ENCODE measurements at regions not wholly inside any gene's neighbourhood (a gene's known extent, or its start where the extent isn't known, plus 50 kb on each side); places are given as distances from the start of the nearest gene placed in this dataset.
"Not testable (repeated sequence)": the region's sequence is repeated elsewhere in the genome, so short reads cannot be mapped to it uniquely, and the experiment has no call there.

DNA sequence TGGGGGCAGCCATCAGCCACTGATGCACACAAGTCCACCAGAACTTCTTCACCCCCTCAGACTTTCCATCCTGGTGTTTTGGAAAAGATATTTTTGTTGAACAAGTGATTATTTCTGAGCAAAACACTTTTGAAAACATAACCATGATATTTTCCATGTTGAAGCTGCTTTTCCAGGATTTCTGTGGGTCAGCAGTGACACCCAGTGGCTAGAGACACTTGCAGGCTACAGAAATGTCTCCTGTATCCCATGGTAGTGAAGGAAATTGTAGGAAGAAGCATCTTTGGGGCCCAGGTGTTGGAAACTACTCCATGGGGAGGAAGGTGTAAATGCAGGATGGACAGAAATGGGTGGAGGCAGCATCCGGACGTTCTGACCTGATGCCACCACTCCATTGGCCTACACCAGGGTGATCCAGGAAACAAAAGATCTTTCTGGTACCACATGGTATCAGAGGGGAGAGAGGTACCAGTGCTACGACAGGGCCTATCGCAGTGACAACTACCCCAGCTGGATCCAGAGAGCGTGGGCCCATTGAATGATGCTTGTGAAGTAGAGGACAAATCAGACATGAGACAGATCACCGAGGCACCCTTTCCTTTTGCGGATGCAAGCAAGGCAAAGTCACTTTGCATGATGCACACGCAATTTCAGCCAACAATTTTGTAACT is 111.7 kb upstream of the COBL start:
- no peak overlapping the region for H3K27ac Mint-ChIP-seq
- peaks cover 6% of the 10 kb centered on the region for H3K27me3 Mint-ChIP-seq

DNA sequence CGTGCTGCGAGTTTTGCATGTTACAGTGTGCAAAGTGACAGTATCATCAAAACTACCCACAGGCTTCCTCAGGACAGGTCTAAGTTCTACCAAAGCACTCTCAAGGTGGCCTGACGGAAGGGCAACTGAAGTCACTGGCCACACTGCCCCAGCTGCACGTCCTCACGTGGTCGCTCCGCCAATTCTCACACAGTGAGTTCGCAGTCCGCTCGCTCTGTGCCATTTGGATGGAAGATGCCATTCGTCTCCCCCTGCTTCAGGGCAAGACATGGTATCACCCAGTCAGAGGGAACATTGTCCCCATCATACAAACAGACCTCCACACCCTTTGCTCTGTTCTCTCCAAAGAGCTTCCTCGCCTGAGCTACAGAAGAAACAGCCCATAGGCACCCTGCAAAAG is 109.6 kb upstream of the COBL start:
- Mint-ChIP-seq H3K9me3 (no peaks in the 10 kb centered on the region), H3K4me3 (no peak overlapping the region), H3K27me3 (peaks cover 6% of the 10 kb centered on the region), H3K36me3 (ENCODE audit: low read depth) (no peaks in the 10 kb centered on the region), H3K4me1 (no peaks in the 10 kb centered on the region), H3K27ac (no peak overlapping the region)
- DNase-seq (no peak), ATAC-seq (no peak)

More for the DNA sequence above, 111.7 kb upstream of the COBL start:
- no peak for ATAC-seq
- Mint-ChIP-seq H3K36me3 (ENCODE audit: low read depth) (no peaks in the 10 kb centered on the region), H3K4me3 (no peak overlapping the region), H3K4me1 (no peaks in the 10 kb centered on the region), H3K9me3 (no peaks in the 10 kb centered on the region)
- DNase-seq = no peak

DNA sequence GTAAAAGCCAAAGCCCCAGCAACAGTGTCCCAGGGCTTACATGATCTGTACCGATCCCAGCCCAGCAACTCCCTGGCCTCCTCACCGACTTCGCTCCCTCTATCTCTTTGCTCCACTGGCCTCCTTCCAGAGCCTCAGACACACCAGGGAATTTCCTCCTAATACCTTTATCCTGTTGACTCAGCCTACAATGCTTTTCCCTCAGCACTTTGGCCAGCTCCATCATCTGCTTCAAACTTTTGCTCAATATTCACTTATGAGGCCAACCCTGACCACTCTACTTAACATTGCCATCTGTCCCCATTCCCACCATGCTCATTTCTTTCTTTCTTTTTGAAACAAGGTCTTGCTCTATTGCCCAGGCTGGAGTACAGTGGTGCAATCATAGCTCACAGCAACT is 93.3 kb upstream of the COBL start:
- H3K9me3 Mint-ChIP-seq; H3K4me1 Mint-ChIP-seq; H3K4me3 Mint-ChIP-seq; ATAC-seq; H3K27me3 Mint-ChIP-seq; H3K36me3 Mint-ChIP-seq (ENCODE audit: low read depth); H3K27ac Mint-ChIP-seq; DNase-seq: not testable (repeated sequence)

DNA sequence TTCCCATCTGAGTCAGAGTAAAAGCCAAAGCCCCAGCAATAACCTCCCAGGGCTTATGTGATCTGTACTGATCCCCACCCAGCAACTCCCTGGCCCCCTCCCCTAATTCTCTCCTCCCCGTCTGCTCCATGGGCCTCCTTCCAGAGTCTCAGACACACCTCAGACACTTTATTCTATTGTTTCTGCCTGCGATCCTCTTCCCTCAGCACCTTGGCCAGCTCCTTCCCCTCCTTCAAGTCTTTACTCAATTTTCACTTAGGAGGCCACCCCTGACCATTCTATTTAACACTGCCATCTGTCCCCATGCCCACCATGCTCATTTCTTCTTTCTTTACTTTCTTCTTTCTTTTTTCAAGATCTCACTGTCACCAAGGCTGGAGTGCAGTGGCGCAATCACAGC is 81.0 kb upstream of the COBL start:
- H3K9me3 Mint-ChIP-seq; ATAC-seq; H3K27me3 Mint-ChIP-seq; H3K27ac Mint-ChIP-seq; H3K4me3 Mint-ChIP-seq; H3K4me1 Mint-ChIP-seq; H3K36me3 Mint-ChIP-seq (ENCODE audit: low read depth); DNase-seq: not testable (repeated sequence)

DNA sequence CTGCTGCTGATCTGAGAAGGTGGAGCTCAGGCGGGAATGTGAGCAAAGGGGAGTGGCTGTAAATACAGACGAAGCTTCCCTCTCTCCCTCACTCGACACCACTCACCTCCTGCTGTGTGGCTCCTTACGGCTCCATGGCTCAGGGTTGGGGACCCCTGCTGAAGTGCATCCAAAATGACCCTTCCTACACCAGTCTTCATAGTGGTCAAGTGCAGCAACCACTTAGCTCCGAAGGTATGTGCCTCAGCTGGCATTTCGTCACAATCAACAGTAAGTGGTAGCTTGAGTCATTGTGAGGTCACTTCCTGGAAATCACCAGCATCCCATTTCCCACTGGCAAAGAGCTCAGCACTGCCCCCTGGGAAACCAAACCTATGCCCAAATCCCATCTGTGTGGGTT is 76.4 kb upstream of the COBL start:
- not testable (repeated sequence) for H3K27me3 Mint-ChIP-seq; ATAC-seq; H3K36me3 Mint-ChIP-seq (ENCODE audit: low read depth); H3K4me3 Mint-ChIP-seq; H3K9me3 Mint-ChIP-seq; DNase-seq; H3K4me1 Mint-ChIP-seq; H3K27ac Mint-ChIP-seq

DNA sequence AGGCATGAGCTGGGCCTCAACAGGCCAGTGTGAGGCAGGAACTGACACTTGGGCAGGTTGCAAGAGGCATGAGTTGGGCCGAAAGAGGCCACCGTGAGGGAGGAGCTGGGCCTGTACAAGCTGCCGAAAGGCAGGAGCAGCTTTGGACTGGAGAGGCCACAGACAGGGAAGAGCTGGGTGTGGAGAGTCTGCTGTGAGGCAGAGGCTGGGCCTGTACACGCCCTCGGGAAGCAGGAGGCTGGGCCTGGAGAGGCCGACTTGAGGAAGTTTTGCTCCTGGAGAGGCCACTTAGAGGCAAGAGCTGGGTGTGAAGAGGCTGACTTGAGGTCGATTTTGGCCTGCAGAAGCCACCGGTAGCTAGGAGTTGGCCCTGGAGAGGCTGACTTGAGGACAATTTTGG is 73.3 kb upstream of the COBL start:
- not testable (repeated sequence) for DNase-seq; H3K4me3 Mint-ChIP-seq; H3K27me3 Mint-ChIP-seq; H3K4me1 Mint-ChIP-seq; H3K36me3 Mint-ChIP-seq (ENCODE audit: low read depth); H3K27ac Mint-ChIP-seq; ATAC-seq; H3K9me3 Mint-ChIP-seq

DNA sequence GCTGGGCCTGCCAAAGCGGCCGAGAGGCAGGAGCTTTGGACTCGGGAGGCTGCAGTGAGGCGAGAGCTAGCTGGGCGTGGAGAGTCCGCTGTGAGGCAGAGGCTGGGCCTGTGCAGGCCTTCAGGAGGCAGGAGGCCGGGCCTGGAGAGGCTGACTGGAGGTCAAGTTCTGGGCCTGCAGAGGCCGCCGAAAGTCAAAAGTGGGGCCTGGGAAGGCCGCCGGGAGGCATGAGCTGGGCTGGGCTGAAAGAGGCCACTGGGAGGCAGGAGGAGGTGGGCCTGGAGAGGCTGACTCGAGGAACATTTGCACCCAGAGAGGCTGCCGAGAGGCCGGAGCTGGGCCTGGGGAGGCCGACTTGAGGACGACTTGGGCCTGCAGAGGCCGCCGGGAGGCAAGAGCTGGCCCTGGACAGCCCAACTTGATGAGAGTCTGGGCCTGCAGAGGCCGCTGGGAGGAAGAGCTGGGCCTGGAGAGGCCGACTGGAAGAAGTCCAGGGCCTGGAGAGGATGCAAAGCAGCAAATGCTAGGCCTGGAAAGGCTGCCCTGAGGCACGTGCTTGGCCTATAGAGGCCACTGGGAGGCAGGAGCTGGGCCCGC is 72.7 kb upstream of the COBL start:
- H3K27me3 Mint-ChIP-seq; H3K9me3 Mint-ChIP-seq; DNase-seq; ATAC-seq; H3K36me3 Mint-ChIP-seq (ENCODE audit: low read depth); H3K27ac Mint-ChIP-seq; H3K4me3 Mint-ChIP-seq; H3K4me1 Mint-ChIP-seq: not testable (repeated sequence)

DNA sequence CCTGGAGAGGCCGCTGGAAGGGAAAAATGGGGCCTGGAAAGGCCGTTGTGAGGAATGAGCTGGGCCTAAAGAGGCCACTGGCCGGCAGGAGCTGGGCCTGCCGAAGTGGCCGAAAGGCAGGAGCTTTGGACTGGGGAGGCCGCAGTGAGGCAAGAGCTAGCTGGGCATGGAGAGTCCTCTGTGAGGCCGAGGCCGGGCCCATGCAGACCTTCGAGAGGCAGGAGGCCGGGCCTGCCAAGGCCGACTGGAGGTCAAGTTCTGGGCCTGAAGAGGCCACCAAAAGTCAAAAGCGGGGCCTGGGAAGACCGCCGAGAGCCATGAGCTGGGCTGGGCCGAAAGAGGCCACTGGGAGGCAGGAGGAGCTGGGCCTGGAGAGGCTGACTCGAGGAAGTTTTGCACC is 71.6 kb upstream of the COBL start:
- not testable (repeated sequence) for ATAC-seq; H3K4me1 Mint-ChIP-seq; H3K27ac Mint-ChIP-seq; H3K9me3 Mint-ChIP-seq; H3K27me3 Mint-ChIP-seq; H3K4me3 Mint-ChIP-seq; DNase-seq; H3K36me3 Mint-ChIP-seq (ENCODE audit: low read depth)

DNA sequence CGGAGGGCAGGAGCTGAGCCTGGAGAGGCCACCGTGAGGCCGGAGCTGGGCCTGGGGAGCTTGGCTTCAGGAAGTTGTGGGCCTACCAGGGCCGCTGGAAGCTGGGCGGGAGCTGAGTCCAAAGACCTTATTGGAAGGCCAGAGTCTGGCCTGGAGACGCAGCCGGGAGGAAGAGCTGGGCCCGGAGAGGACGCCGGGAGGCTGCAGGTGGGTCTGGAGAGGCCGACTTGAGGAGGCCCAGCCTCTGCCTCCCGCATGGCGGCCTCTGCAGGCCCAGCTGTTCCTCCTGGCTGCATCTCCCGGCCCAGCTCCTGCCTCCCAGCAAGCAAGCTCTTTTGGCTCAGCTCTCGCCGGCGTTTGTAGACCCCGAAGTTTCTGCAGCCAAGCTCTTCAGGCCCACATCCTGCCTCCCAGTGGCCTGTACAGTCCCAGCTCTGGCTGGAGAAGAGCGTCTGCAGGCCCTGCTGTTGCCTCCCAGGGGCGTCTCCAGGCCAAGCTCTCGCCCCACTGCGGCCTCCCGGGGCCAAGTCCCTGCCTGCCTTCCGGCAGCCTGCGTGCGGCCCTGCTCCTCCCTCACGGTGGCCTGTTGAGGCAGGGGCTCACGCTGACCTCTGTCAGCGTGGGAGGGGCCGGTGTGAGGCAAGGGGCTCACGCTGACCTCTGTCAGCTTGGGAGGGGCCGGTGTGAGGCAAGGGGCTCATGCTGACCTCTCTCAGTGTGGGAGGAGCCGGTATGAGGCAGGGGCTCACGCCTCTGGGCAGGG is 70.4 kb upstream of the COBL start:
- not testable (repeated sequence) for H3K4me1 Mint-ChIP-seq; H3K4me3 Mint-ChIP-seq; H3K36me3 Mint-ChIP-seq (ENCODE audit: low read depth); H3K27ac Mint-ChIP-seq; ATAC-seq; H3K9me3 Mint-ChIP-seq; DNase-seq; H3K27me3 Mint-ChIP-seq

DNA sequence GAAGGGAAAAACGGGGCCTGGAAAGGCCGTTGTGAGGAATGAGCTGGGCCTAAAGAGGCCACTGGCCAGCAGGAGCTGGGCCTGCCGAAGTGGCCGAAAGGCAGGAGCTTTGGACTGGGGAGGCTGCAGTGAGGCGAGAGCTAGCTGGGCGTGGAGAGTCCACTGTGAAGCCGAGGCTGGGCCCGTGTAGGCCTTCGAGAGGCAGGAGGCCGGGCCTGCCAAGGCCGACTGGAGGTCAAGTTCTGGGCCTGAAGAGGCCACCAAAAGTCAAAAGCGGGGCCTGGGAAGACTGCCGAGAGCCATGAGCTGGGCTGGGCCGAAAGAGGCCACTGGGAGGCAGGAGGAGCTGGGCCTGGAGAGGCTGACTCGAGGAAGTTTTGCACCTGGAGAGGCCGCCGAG is 69.6 kb upstream of the COBL start:
- H3K9me3 Mint-ChIP-seq; H3K4me3 Mint-ChIP-seq; DNase-seq; H3K36me3 Mint-ChIP-seq (ENCODE audit: low read depth); ATAC-seq; H3K4me1 Mint-ChIP-seq; H3K27ac Mint-ChIP-seq; H3K27me3 Mint-ChIP-seq: not testable (repeated sequence)

DNA sequence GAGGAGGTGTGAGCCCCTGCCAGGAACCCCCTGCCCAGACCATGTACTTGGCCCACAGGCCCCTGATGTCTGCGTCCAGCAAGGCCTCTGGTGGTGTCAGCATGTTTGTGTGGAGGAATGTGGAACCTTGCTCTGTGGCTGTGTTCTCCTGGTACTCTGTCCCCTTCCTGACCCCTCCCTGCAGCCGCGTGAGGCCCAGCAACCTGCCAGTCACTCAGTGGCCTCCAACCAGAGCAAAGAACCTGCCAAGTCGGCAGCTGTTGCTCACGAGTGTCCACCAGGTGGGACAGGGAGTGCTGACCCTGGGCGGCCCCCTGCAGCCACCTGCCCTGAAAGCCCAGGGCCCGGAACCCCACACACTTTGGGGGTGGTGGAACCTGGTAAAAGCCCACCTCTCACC is 65.6 kb upstream of the COBL start:
- H3K4me3 Mint-ChIP-seq; H3K36me3 Mint-ChIP-seq (ENCODE audit: low read depth); H3K27me3 Mint-ChIP-seq; H3K9me3 Mint-ChIP-seq; ATAC-seq; DNase-seq; H3K27ac Mint-ChIP-seq; H3K4me1 Mint-ChIP-seq: not testable (repeated sequence)

DNA sequence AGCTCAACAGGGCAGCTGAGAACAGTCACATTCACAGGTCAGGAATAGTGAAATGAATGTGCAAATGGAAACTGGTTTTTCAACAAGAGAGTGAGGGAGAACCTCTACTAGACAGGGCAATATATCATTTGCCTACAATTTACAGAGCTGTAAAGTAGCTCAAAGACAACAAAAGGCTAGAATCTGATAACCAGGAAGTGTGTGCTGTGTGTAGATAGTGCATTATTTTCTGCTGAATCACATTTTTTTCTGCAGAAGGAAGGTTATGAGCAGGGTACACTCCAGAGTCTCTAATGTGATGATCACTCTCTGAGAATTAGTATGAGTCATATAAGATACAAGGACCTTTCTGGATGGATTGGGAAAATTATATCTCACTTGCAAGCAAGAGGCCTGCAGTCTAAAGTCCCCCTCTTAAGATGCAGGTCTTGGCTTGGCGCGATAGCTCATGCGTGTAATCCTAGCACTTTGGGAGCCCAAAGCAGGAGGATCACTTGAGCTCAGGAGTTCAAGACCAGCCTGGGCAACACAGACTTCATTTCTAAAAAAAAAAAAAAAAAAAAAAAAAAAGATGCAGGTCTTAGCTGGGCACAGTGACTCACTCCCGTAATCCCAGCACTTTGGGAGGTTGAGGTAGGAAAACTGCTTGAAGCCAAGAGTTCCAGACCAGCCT is 59.9 kb upstream of the COBL start:
- no peaks in the 10 kb centered on the region for H3K9me3 Mint-ChIP-seq

DNA sequence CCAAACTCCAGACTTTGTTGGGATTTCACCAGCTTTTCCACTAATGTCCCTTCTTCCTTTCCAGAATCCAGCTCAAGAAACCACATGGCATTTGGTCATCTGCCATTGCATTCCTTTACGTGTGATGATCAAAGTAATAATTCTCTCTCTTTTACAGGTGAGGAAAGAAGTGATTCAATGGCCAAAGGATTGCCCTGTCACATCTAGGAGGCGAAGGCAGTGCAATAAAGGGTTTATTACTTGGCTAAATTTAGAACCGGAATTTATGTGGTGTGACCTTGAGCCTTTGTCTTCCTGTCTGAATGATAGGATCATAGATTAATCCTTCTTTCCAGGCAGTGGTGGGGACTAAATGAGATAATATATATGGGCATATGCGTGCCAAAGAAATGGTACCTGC is 58.3 kb upstream of the COBL start:
- Mint-ChIP-seq H3K9me3 (no peaks in the 10 kb centered on the region), H3K27me3 (peaks cover 3% of the 10 kb centered on the region), H3K36me3 (ENCODE audit: low read depth) (no peaks in the 10 kb centered on the region), H3K4me3 (no peak overlapping the region), H3K27ac (no peak overlapping the region), H3K4me1 (no peaks in the 10 kb centered on the region)
- no peak for DNase-seq
- ATAC-seq = no peak

More for the DNA sequence above, 59.9 kb upstream of the COBL start:
- Mint-ChIP-seq H3K27ac (no peak overlapping the region), H3K4me3 (no peak overlapping the region), H3K27me3 (peaks cover 2% of the 10 kb centered on the region), H3K4me1 (no peaks in the 10 kb centered on the region), H3K36me3 (ENCODE audit: low read depth) (no peaks in the 10 kb centered on the region)
- DNase-seq = no peak
- no peak for ATAC-seq

DNA sequence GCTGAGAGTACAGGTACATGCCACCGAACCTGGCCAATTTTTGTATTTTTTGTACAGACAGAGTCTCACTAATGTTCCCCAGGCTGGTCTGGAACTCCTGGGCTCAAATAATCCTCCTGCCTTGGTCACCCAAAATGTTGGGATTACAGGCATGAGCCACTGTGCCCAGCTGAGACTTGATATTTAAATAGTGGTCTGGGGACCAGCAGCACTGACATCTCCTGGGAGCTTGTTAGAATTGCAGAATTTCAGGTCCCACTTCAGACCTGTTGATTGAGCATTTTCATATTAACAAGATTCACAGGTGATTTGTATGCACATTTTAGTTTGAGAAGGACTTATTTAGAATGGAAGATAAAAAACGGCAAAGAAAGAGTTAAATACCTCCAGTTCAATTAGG is 57.0 kb upstream of the COBL start:
- not testable (repeated sequence) for DNase-seq; ATAC-seq; H3K36me3 Mint-ChIP-seq (ENCODE audit: low read depth); H3K27ac Mint-ChIP-seq; H3K9me3 Mint-ChIP-seq; H3K4me3 Mint-ChIP-seq; H3K4me1 Mint-ChIP-seq; H3K27me3 Mint-ChIP-seq

DNA sequence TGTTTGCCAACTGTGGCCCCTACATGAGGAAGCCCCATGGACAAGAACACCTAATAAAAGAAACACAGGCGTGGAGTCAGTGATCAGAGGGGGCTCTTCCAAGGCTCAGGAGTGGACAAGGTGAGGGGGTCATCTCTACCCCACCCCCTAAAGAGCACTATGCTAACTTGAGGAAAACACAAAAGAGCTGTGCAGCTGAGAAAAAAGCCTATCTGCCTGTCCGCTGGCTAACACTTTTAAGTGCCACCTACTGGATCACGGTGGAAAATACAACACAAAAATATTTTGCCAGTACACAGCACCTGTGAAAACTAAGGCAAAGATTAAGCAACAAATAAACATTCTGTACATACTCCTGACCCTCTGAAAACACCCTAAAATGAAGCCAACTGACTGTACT is 53.1 kb upstream of the COBL start:
- Mint-ChIP-seq H3K36me3 (ENCODE audit: low read depth) (no peaks in the 10 kb centered on the region), H3K4me1 (no peaks in the 10 kb centered on the region), H3K4me3 (no peak overlapping the region), H3K9me3 (no peaks in the 10 kb centered on the region), H3K27ac (no peak overlapping the region), H3K27me3 (peaks cover 2% of the 10 kb centered on the region)
- no peak for DNase-seq
- no peak for ATAC-seq
